ENCODE measurements at regions not wholly inside any gene's neighbourhood (a gene's known extent, or its start where the extent isn't known, plus 50 kb on each side); places are given as distances from the start of the nearest gene placed in this dataset.

- H4K5ac ChIP-seq (ENCODE audit: insufficient read length, low read depth, low read length), result no peak overlapping the region
- no peak overlapping the region for H3K9ac ChIP-seq (replicated peaks in 1 of 4; ENCODE audit: extremely low read depth in 1 of 4, low read depth in 3 of 4, low read length in 3 of 4)
- H4K91ac ChIP-seq (replicated peaks; ENCODE audit: insufficient read length, low read length), result no peak overlapping the region
- ChIA-PET CTCF (ENCODE audit: partially characterized antibody) (interaction anchor here (1.0 kb wide), 1 partner anchor 11 kb away, joined by 4 read pairs; no protein-coding TSS in a partner anchor), POLR2A (ENCODE audit: partially characterized antibody) (no interaction called here)
- no peak overlapping the region for H3K4me3 ChIP-seq (ENCODE audit: extremely low read depth in 1 of 4, insufficient read depth in 2 of 4, low read depth in 3 of 4, low read length in 4 of 4)
- H3K27ac ChIP-seq (ENCODE audit: low read depth, low read length), result no peak overlapping the region
- H4K20me1 ChIP-seq (replicated peaks in 1 of 2; ENCODE audit: control insufficient read depth in 1 of 2, insufficient read depth in 2 of 2, low read length in 2 of 2), result no peaks in the 10 kb centered on the region
- H3K56ac ChIP-seq (replicated peaks; ENCODE audit: insufficient read length, low read depth, low read length), result no peak overlapping the region
- no peak overlapping the region for H2AFZ ChIP-seq (ENCODE audit: low read length)
- H2BK15ac ChIP-seq (ENCODE audit: low read length), result no peak overlapping the region
- FAIRE-seq, result no peak
- no peak for DNase-seq (ENCODE audit: low read depth in 1 of 2, low spot score in 2 of 2)
- no peaks in the 10 kb centered on the region for H3K9me3 ChIP-seq (ENCODE audit: insufficient read depth in 2 of 2, low read depth in 1 of 2, low read length in 1 of 2)
- H2BK5ac ChIP-seq (ENCODE audit: low read depth, low read length), result no peak overlapping the region
- H3K36me3 ChIP-seq (ENCODE audit: control insufficient read depth in 2 of 4, insufficient read depth in 4 of 4, low read length in 3 of 4), result no peaks in the 10 kb centered on the region
- H3K23ac ChIP-seq (ENCODE audit: insufficient read length), result no peak overlapping the region
- H2BK20ac ChIP-seq (ENCODE audit: low read length), result no peak overlapping the region
- no peaks in the 10 kb centered on the region for H3K79me1 ChIP-seq (ENCODE audit: low read depth, low read length)
- H3K18ac ChIP-seq (ENCODE audit: extremely low read depth, low read length), result no peak overlapping the region
- H3K27me3 ChIP-seq (replicated peaks in 1 of 4; ENCODE audit: control insufficient read depth in 3 of 4, extremely low read depth in 1 of 4, insufficient read depth in 3 of 4, low read length in 3 of 4), result no peaks in the 10 kb centered on the region
- no peaks in the 10 kb centered on the region for H3K79me2 ChIP-seq (ENCODE audit: control insufficient read depth in 1 of 2, insufficient read depth in 2 of 2, low read length in 2 of 2)
- no peak overlapping the region for H2BK120ac ChIP-seq (replicated peaks; ENCODE audit: low read depth, low read length)
- H3K4me2 ChIP-seq (ENCODE audit: insufficient read depth in 1 of 2, low read depth in 2 of 2, low read length in 2 of 2), result no peak overlapping the region
- no peaks in the 10 kb centered on the region for H3K23me2 ChIP-seq (ENCODE audit: low read depth, low read length)
- no peak overlapping the region for H3K14ac ChIP-seq (ENCODE audit: insufficient read length)
- no peak overlapping the region for H2AK5ac ChIP-seq (ENCODE audit: low read depth, low read length)
- WGBS, 2 experiments (ENCODE audit: extremely low coverage in 1 of 2, insufficient coverage in 1 of 2, insufficient read length in 1 of 2, insufficient replicate concordance in 2 of 2, low coverage in 1 of 2, low lambda C conversion rate in 2 of 2, missing lambda C conversion rate in 1 of 2), result 95% methylated on average over 6 of the region's 6 CpGs; no CpG with 5 or more reads in 1 of the 2 experiments
- no peak overlapping the region for H4K8ac ChIP-seq (ENCODE audit: extremely low read depth, insufficient read depth, low read length)
- no peak overlapping the region for H2BK12ac ChIP-seq (ENCODE audit: low read depth, low read length)
- peaks cover 0 to 7% (median 0%) of the 10 kb centered on the region in 4 experiments; a peak in 1 of 7 replicates for H3K4me1 ChIP-seq (replicated peaks in 1 of 4; ENCODE audit: control insufficient read depth in 3 of 4, insufficient read depth in 4 of 4, low read length in 3 of 4)
- no peak overlapping the region for H3K4ac ChIP-seq (replicated peaks; ENCODE audit: insufficient read length, low read depth, low read length)
- TF ChIP-seq NRF1 (IDR thresholded peaks at IDR 0.05; ENCODE audit: low read depth, low read length) (no peak), TAF7 (optimal IDR thresholded peaks at IDR 0.05; ENCODE audit: borderline replicate concordance, low read depth, low read length) (no peak), GABPA (IDR thresholded peaks at IDR 0.05; ENCODE audit: borderline replicate concordance, insufficient read depth, low read length) (no peak), POU5F1 (IDR thresholded peaks at IDR 0.05; ENCODE audit: low read depth, low read length) (no peak), PHF8 (conservative IDR thresholded peaks at IDR 0.05; ENCODE audit: low read depth, low read length) (no peak), KDM5A (IDR thresholded peaks at IDR 0.05; ENCODE audit: low read length) (no peak), FOSL1 (IDR thresholded peaks at IDR 0.05; ENCODE audit: insufficient read depth, low read depth, low read length) (no peak), EGR1 (IDR thresholded peaks at IDR 0.05; ENCODE audit: borderline replicate concordance, low read depth, low read length) (no peak), SAP30 (IDR thresholded peaks at IDR 0.05; ENCODE audit: insufficient read depth, insufficient replicate concordance, low read length) (no peak), E2F6 (IDR thresholded peaks at IDR 0.05) (no peak), HDAC6 (IDR thresholded peaks at IDR 0.05; ENCODE audit: low read depth, low read length) (no peak)
- TF ChIP-seq, protein P1, sequence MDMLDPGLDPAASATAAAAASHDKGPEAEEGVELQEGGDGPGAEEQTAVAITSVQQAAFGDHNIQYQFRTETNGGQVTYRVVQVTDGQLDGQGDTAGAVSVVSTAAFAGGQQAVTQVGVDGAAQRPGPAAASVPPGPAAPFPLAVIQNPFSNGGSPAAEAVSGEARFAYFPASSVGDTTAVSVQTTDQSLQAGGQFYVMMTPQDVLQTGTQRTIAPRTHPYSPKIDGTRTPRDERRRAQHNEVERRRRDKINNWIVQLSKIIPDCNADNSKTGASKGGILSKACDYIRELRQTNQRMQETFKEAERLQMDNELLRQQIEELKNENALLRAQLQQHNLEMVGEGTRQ (IDR thresholded peaks at IDR 0.05; ENCODE audit: low read length), result no peak
These were observed 362.5 kb upstream of the PCDH15 start for GRCh38 chr10:55163388-55163979.

Measured in H1 (cell line).